ENCODE measurements at regions not wholly inside any gene's neighbourhood (a gene's known extent, or its start where the extent isn't known, plus 50 kb on each side); places are given as distances from the start of the nearest gene placed in this dataset.

DNA sequence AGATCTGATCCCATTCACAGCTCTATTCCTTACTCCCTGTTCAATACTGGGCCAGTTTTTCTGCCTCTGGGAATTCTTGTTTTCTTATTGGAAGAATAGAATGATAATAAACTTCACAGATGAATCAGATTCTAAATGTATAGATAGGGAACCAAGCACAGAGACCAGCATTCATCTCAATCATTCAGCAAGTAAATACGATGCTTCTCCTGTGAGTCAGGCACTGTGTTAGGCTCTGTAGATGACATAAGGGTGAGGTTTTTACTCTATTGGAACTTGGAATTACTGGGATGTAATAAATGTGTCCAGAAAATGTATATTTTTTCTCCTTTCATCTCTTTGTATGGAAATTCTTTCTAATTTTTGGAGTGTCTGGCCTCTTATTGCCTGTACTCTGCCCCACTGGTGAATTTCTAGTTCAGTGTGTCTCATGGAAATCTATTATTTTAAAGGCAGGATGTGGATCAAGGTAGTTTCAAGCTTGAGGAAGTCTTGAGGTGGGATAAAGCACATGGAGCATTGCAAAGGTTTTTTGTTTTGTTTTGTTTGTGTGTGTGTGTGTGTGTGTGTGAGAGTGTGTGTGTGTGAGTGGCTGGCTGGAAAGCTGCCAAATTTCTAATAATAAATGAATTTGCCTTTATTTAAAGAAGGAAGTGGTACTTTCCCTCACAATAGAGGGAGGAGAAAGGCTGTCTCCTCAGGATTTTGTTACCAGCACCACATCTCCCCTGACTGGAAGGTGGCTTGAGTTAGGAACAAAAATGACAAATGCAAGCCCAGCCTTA lies 117.9 kb upstream of the HS3ST1 start:
- TF ChIP-seq POLR2A (IDR thresholded peaks at IDR 0.05): no peak
- TF ChIP-seq, protein P1, sequence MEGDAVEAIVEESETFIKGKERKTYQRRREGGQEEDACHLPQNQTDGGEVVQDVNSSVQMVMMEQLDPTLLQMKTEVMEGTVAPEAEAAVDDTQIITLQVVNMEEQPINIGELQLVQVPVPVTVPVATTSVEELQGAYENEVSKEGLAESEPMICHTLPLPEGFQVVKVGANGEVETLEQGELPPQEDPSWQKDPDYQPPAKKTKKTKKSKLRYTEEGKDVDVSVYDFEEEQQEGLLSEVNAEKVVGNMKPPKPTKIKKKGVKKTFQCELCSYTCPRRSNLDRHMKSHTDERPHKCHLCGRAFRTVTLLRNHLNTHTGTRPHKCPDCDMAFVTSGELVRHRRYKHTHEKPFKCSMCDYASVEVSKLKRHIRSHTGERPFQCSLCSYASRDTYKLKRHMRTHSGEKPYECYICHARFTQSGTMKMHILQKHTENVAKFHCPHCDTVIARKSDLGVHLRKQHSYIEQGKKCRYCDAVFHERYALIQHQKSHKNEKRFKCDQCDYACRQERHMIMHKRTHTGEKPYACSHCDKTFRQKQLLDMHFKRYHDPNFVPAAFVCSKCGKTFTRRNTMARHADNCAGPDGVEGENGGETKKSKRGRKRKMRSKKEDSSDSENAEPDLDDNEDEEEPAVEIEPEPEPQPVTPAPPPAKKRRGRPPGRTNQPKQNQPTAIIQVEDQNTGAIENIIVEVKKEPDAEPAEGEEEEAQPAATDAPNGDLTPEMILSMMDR (IDR thresholded peaks at IDR 0.05): no peak
